A673 (cell line): ENCODE measurements at regions not wholly inside any gene's neighbourhood (a gene's known extent, or its start where the extent isn't known, plus 50 kb on each side); places are given as distances from the start of the nearest gene placed in this dataset.

Source experiments
- BruUV-seq: library from RNA; stranded (reverse); fragments of 400-500 nt; replicated peaks from 2 replicates; lab custom pipeline; 2021; lab: Mats Ljungman, UMichigan
- CTCF ChIA-PET: fragments of 300-600 bp; sonication (Branson Sonifier 250); formaldehyde crosslinking; loops from one replicate; lab custom pipeline; 2022; ENCODE audit warnings: antibody characterized with exemption; lab: Charles Lee
- POLR2A ChIA-PET: fragments of 300-600 bp; sonication (Branson Sonifier 250); formaldehyde crosslinking; loops from one replicate; lab custom pipeline; 2022; ENCODE audit warnings: antibody characterized with exemption; ENCODE audit not compliant: low non-redundant PET; lab: Charles Lee
- DNase-seq: peaks from one replicate; pipeline ENCODE4 v3.0.0-alpha.2; 2015; ENCODE audit warnings: low spot score
- H3K27ac ChIP-seq: fragments of 200-600 bp; sonication (generic); 2 replicates; pipeline ENCODE4 v1.5.1; 2016; ENCODE audit warnings: mixed run types, low read depth, mild to moderate bottlenecking, mixed read lengths, antibody characterized with exemption, low read length; ENCODE audit not compliant: poor library complexity, severe bottlenecking
- H3K27me3 ChIP-seq: fragments of 200-600 bp; sonication (generic); replicated peaks from 2 replicates; pipeline ENCODE4 v1.6.1; 2017; ENCODE audit warnings: mixed run types, low read depth, mild to moderate bottlenecking, mixed read lengths, antibody characterized with exemption, low read length; ENCODE audit not compliant: insufficient read depth, poor library complexity
- H3K36me3 ChIP-seq: fragments of 200-600 bp; sonication (generic); 2 replicates; pipeline ENCODE4 v1.6.1; 2016; ENCODE audit warnings: mixed run types, mild to moderate bottlenecking, mixed read lengths, antibody characterized with exemption, low read length; ENCODE audit not compliant: insufficient read depth, poor library complexity, severe bottlenecking
- H3K4me1 ChIP-seq: fragments of 200-600 bp; sonication (generic); 2 replicates; pipeline ENCODE4 v1.6.1; 2017; ENCODE audit warnings: mixed run types, mild to moderate bottlenecking, mixed read lengths, antibody characterized with exemption, low read length; ENCODE audit not compliant: insufficient read depth, poor library complexity, severe bottlenecking
- H3K4me3 ChIP-seq: fragments of 200-600 bp; sonication (generic); 2 replicates; pipeline ENCODE4 v1.5.1; 2016; ENCODE audit warnings: low read depth, mixed run types, mild to moderate bottlenecking, mixed read lengths, low read length; ENCODE audit not compliant: poor library complexity, severe bottlenecking
- H3K9me3 ChIP-seq: fragments of 200-600 bp; sonication (generic); 2 replicates; pipeline ENCODE4 v1.6.1; 2016; ENCODE audit warnings: mixed run types, low read depth, mild to moderate bottlenecking, mixed read lengths, antibody characterized with exemption, low read length; ENCODE audit not compliant: poor library complexity, severe bottlenecking
- CTCF ChIP-seq: fragments of 300-800, 200-600 bp; sonication (generic); conservative IDR thresholded peaks from 2 replicates; pipeline ENCODE4 v1.5.1; 2017; ENCODE audit warnings: low read depth, mild to moderate bottlenecking, antibody characterized with exemption, low read length, moderate library complexity, mixed read lengths
- EZH2 ChIP-seq: fragments of 200-600 bp; sonication (generic); IDR thresholded peaks from 2 replicates; pipeline ENCODE4 v1.6.1; 2017; ENCODE audit warnings: borderline replicate concordance, low read depth, mild to moderate bottlenecking, mixed read lengths, antibody characterized with exemption, low read length; ENCODE audit not compliant: poor library complexity, severe bottlenecking
- intact Hi-C: fragments of 100-400 bp; cut with micrococcal nuclease; formaldehyde crosslinking; loops from one replicate; pipeline ENCODE4 v1.10.0; 2022; ENCODE audit not compliant: unreplicated experiment

GRCh38 chr4:163892417-163892816 is 397.9 kb downstream of the TMA16 start:
- intact Hi-C loops: no loop called here
- Histone ChIP-seq H3K4me3 (no peak overlapping the region), H3K27ac (no peak overlapping the region), H3K4me1 (peaks cover 3% of the 10 kb centered on the region), H3K27me3 (no peaks in the 10 kb centered on the region), H3K36me3 (no peaks in the 10 kb centered on the region), H3K9me3 (no peaks in the 10 kb centered on the region)
- CTCF ChIA-PET: no interaction called here
- TF ChIP-seq CTCF (no peak), EZH2 (no peak)
- POLR2A ChIA-PET: no interaction called here
- DNase-seq: no peak
- BruUV-seq: no TSS peak

GRCh38 chr4:163895378-163896005 is 401.0 kb downstream of the TMA16 start:
- H3K9me3 ChIP-seq: no peaks in the 10 kb centered on the region
- intact Hi-C loops: no loop called here
- CTCF ChIA-PET: no interaction called here
- peaks cover 3% of the 10 kb centered on the region for H3K4me1 ChIP-seq
- no peaks in the 10 kb centered on the region for H3K27me3 ChIP-seq
- no peak for DNase-seq
- POLR2A ChIA-PET: no interaction called here
- no peak overlapping the region for H3K27ac ChIP-seq
- BruUV-seq: no TSS peak
- no peak overlapping the region for H3K4me3 ChIP-seq
- H3K36me3 ChIP-seq: no peaks in the 10 kb centered on the region
- TF ChIP-seq EZH2: no peak

GRCh38 chr4:163901319-163901718 is 406.8 kb downstream of the TMA16 start:
- CTCF ChIA-PET: no interaction called here
- H3K27ac ChIP-seq: no peak overlapping the region
- no peaks in the 10 kb centered on the region for H3K36me3 ChIP-seq
- POLR2A ChIA-PET: no interaction called here
- intact Hi-C loops: no loop called here
- no TSS peak for BruUV-seq
- no peaks in the 10 kb centered on the region for H3K4me1 ChIP-seq
- DNase-seq: no peak
- H3K9me3 ChIP-seq: no peaks in the 10 kb centered on the region
- TF ChIP-seq CTCF (0 out of 2 replicates have a peak, but pooled peaks have one; percentile 11), EZH2 (no peak)
- no peaks in the 10 kb centered on the region for H3K27me3 ChIP-seq
- no peak overlapping the region for H3K4me3 ChIP-seq

GRCh38 chr4:163902417-163902816 is 407.9 kb downstream of the TMA16 start:
- Histone ChIP-seq H3K27ac (no peak overlapping the region), H3K27me3 (no peaks in the 10 kb centered on the region), H3K36me3 (no peaks in the 10 kb centered on the region), H3K4me3 (no peak overlapping the region), H3K4me1 (no peaks in the 10 kb centered on the region), H3K9me3 (no peaks in the 10 kb centered on the region)
- intact Hi-C loops: no loop called here
- BruUV-seq: no TSS peak
- ChIA-PET POLR2A (no interaction called here), CTCF (no interaction called here)
- TF ChIP-seq CTCF: no peak
- TF ChIP-seq EZH2: no peak
- no peak for DNase-seq
